ENCODE measurements at regions not wholly inside any gene's neighbourhood (a gene's known extent, or its start where the extent isn't known, plus 50 kb on each side); places are given as distances from the start of the nearest gene placed in this dataset.

DNA sequence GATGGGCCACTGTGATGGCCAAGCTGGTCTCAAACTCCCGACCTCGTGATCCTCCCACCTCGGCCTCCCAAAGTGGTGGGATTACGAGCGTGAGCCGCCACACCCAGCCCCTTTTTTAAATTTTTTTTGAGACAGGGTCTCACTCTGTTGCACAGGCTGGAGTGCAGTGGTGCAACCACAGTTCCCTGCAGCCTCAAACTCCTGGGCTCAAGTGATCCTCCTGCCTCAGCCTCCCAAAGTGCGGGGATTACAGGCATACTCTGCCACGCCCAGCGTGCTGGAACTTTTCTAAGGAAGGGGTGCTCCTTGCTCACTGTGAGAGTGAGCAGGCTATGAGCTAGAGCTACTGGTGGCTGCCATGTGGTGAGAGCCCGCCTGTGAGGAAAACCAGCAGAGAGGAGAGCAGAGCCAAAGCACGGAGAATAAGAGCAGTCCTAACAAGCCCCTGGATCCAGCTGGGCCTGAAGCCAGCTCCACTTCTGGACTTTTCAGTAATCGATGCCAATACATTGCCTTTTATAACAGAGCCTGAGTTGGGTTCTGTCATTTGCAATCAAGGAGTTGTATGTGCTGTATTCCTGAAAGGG lies 75.5 kb upstream of the UNC5A start:
- peak in 1 of 2 donors; percentile 62 for DNase-seq (ENCODE audit: low spot score in 2 of 2)
- intact Hi-C loops (cut with DNase I; ENCODE audit: low total_unique reads), result no loop called here
- no peak overlapping the region for H3K4me3 ChIP-seq (ENCODE audit: low read depth, poor library complexity, severe bottlenecking)
- WGBS, 2 donors, result 69 to 84% methylated on average over 8 to 12 of the region's 12 CpGs
- TF ChIP-seq POLR2A (IDR thresholded peaks at IDR 0.05), result no peak
- TF ChIP-seq, protein P1, sequence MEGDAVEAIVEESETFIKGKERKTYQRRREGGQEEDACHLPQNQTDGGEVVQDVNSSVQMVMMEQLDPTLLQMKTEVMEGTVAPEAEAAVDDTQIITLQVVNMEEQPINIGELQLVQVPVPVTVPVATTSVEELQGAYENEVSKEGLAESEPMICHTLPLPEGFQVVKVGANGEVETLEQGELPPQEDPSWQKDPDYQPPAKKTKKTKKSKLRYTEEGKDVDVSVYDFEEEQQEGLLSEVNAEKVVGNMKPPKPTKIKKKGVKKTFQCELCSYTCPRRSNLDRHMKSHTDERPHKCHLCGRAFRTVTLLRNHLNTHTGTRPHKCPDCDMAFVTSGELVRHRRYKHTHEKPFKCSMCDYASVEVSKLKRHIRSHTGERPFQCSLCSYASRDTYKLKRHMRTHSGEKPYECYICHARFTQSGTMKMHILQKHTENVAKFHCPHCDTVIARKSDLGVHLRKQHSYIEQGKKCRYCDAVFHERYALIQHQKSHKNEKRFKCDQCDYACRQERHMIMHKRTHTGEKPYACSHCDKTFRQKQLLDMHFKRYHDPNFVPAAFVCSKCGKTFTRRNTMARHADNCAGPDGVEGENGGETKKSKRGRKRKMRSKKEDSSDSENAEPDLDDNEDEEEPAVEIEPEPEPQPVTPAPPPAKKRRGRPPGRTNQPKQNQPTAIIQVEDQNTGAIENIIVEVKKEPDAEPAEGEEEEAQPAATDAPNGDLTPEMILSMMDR (IDR thresholded peaks at IDR 0.05), result no peak

DNA sequence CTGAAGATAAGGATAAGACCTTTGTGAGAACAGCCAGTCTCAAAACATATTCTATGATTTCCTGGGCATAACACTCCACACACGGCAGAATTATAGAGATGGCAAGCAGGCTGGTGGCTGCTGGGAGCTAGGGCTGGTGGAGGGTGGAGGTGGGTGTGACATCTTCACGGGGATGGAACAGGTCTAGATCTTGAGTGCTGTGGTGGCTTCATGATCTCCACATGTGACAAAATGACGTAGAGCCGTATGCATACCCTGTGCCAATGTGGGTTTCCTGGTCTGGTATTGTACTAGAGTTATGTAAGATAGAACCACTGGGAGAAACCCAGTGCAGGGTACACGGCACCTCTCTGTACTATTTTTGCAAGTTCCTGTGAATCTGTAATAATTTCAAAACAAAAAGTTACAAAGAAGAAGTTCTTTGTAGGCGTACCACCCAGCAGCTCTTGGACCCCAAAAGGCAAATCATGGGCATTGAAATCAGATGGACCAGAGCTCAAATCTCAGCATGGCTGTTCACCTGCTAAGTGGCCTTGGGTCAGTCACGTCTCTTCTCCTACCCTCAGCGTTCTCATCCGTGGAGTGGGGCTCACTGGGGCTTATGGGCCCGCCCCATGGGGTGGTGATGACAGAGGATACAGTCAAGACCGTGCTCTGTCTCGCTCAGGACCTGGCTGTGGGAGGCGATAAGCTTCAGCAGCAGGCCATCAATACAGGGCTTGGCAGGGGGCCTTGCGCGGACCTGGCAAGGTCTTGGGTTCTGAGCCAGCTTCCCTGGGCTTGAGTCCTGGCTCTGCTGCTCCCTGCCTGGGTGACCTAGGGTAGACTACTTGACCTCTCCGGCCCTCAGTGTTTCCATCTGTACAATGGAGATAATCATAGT lies 74.7 kb upstream of the UNC5A start:
- 71 to 76% methylated on average over 16 of the region's 16 CpGs for WGBS, 2 donors
- TF ChIP-seq POLR2A (IDR thresholded peaks at IDR 0.05), result no peak
- TF ChIP-seq, protein P1 (IDR thresholded peaks at IDR 0.05), result no peak
- H3K4me3 ChIP-seq (ENCODE audit: low read depth, poor library complexity, severe bottlenecking), result no peak overlapping the region
- DNase-seq (ENCODE audit: low spot score in 2 of 2), result peak in 1 of 2 donors; percentile 68
- intact Hi-C loops (cut with DNase I; ENCODE audit: low total_unique reads), result no loop called here

DNA sequence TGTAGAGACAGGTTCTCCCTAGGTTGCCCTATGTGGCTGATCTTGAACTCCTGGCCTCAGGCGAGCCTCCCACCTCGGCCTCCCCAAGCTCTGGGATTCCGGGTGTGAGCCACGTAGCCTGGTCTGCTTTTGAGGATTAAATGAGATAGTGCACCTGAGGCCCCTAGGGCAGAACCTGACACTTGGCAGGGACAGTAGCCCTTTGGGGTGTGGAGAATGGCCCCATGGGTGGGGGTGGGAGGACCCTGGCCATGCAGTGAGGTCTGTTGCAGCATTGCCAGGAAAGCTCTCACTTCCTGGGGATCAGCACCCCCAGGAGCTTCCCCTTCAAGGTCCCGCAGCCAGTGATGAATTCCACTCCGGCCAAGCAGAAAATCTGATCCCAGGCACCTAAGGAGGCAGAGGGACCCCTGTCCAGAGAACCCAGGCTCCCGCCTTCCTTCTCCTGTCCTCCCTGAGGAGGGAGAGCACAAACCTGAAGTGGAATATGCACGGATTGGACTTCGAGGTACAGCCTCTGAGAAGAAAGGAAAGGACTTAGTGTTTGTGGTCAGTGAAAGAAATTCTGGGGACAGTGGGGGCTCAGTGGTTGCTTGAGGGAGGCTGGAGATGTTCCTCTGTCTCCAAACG lies 73.9 kb upstream of the UNC5A start:
- H3K4me3 ChIP-seq (ENCODE audit: low read depth, poor library complexity, severe bottlenecking), result no peak overlapping the region
- TF ChIP-seq, protein P1 (IDR thresholded peaks at IDR 0.05), result no peak
- no peak for TF ChIP-seq POLR2A (IDR thresholded peaks at IDR 0.05)
- intact Hi-C loops (cut with DNase I; ENCODE audit: low total_unique reads), result no loop called here
- 64 to 73% methylated on average over 10 of the region's 10 CpGs for WGBS, 2 donors
- DNase-seq (ENCODE audit: low spot score in 2 of 2), result peak in 1 of 2 donors; percentile 66

DNA sequence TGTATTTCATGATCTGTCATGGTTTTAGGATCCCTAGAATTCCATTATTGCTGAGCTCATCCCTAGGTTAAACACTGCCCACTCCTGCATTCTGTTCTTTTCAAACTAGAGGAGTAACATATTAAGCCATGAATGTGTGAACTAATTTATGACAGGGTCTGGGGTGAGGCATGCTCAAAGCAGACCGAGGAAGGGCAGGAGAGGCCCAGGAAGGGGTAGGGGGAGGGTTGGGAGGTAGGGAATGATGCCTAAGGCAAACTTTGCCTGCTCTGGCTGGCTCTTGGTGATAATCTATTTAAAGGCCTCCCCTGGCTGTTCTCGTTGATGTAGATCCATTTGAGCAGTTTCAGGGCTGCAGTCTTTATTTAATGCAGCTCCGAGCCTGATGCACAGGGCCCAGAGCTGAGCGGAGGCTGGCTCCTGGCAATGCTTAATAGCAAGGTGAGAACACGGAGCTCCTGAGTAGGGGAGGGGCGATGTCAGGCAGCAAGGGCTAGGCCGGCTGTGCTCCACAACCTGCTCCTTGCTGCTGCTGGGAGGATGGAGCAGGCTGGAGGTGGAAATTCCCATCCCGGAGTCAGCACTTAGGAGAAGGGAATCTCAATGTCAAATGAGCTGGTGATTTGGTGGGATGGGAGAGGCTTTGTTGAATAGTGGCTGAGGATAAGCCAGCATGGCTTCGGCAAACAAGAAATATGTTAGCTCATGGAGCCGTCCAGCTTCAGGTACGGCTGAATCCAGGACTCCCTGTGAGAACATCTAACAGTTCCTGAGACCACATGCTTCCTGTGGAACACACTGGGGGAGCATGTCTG lies 73.2 kb upstream of the UNC5A start:
- no peak for TF ChIP-seq POLR2A (IDR thresholded peaks at IDR 0.05)
- TF ChIP-seq, protein P1 (IDR thresholded peaks at IDR 0.05), result no peak
- peak in 1 of 2 donors; percentile 62 for DNase-seq (ENCODE audit: low spot score in 2 of 2)
- WGBS, 2 donors, result 49 to 59% methylated on average over 11 of the region's 11 CpGs
- no peak overlapping the region for H3K4me3 ChIP-seq (ENCODE audit: low read depth, poor library complexity, severe bottlenecking)
- intact Hi-C loops (cut with DNase I; ENCODE audit: low total_unique reads), result no loop called here
